Posterior cingulate gyrus (tissue), 11 donors: ENCODE measurements at regions not wholly inside any gene's neighbourhood (a gene's known extent, or its start where the extent isn't known, plus 50 kb on each side); places are given as distances from the start of the nearest gene placed in this dataset.

Experiments used
- DNase-seq, 10 donors: peaks; one replicate each; pipeline versions ENCODE4 v3.0.0 to v3.0.0-alpha.2; 2020 to 2021; ENCODE audit warnings: mixed read lengths in 3 of 10
- intact Hi-C: fragments of 100-400 bp; cut with DNase I; formaldehyde crosslinking; loops from one replicate; pipeline ENCODE4 v1.15.1; 2023

DNA sequence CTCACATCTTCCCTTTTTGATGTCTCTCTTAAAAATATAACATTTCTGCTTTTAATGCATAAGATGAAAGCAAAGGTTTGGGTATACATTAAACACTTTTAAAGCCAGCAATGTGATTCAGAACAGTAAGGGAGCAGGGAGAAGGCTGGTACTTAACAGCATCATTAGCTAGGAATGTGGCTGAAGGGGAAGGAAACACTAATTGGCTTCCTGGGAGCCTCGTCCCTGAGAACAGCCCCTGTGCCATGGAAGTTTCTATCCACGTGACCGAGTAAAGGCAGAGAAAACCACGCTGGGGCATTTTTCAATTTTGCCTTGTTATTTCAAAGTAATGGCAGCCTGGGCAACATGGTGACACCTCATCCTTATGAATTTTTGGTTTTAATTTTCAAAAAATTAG is 109.2 kb upstream of the GPC1 start:
- no peak for DNase-seq

DNA sequence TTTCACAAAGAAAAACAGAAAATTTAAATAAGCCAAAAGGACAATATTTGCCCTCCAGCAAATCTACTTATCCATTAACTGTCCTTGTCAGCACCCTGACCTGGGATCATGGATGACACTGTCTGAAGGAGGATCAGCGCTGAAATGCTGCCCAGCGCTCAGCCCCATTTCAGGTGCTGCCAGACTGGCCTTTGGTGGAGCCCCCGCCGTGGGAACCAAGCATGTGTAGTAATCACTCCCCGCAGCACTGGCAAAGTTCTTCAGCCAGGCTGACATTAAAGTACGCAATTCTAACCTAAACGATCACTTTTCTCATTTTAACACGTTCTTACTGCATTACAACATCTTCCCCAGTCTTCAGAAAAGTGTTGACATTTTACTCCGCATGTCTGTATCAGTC is 108.6 kb upstream of the GPC1 start:
- intact Hi-C loops: no loop called here
- peak in 1 of 10 donors; percentile 59 for DNase-seq

More for the DNA sequence above, 109.2 kb upstream of the GPC1 start:
- intact Hi-C loops: no loop called here

GRCh38 chr2:240327566-240327965 is 107.9 kb upstream of the GPC1 start:
- DNase-seq: peak in 1 of 10 donors; percentile 49
- intact Hi-C loops: no loop called here

- intact Hi-C loops: no loop called here
- DNase-seq: no peak
Measured at GRCh38 chr2:240328526-240328925, 106.9 kb upstream of the GPC1 start.

DNA sequence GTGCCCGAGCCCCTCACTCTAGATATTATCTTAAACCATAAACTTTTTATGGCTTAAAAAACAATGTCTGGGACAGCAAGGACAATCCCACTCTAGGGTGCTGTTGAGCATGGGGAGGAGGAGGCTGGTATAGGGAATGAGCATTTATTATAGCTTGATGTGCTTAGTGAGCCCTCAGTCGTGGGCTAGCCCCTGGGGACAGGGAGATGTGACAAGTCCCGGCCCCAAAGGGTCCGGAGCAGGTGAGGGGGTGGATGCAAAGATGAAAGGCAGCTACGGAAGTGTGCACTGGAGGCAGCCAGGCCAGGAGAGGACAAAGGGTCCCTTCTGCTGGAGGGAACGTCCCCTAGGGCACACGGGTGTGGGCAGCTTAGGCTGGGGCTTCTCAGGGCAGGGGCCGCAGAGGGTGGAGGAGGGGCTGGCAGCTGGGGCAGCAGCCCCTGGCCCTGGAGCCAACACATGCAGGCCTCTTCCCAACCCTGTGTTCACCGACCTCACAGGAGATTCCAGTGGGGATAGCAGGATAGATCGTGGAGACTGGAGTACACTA is 106.3 kb upstream of the GPC1 start:
- DNase-seq: peak in 1 of 10 donors; percentile 30
- intact Hi-C loops: no loop called here

DNA sequence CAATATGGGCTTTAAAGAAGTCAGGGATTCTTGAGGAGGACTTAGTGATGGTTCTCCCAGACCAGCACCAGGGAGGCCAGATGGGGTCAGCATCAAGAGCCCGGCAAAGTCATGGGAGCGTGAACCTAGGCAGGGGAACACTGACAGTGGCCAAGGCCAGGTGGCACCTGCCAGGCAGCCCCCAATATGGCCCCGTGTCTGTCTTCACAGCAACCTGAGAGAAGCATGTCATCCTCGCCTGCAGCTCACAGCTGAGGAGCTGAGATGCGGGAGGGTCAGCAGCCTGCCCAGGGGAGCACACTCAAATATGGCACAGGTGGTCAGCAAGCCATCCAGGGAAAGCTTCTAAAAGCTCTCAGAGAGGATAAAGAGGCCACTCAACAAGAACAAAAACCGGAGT is 105.7 kb upstream of the GPC1 start:
- intact Hi-C loops: no loop called here
- no peak for DNase-seq

GRCh38 chr2:240333985-240334384 is 101.5 kb upstream of the GPC1 start:
- peak in 2 of 10 donors; percentile 2 to 44 for DNase-seq
- intact Hi-C loops: no loop called here

DNA sequence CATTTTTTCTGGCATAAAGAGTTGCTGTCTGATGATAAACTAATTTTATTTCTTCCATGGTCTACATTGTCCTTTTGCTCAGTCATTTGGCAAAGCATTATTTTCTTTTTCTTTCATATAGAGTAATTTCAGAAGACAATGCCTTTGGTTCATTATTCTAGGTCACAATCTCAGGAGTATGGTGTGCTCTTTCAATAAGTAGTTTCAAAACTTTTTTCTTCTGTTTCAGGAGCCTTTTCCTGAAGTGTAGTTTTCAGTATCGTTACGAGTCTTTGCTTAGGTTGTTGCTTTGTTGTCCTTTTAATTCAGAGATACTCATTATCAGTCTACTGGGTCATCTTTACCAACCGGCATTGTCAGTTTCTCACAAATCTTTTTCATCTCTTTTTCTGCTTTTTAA is 100.4 kb upstream of the GPC1 start:
- intact Hi-C loops: no loop called here

GRCh38 chr2:240336820-240337427 is 98.5 kb upstream of the GPC1 start:
- intact Hi-C loops: no loop called here
- peak in 1 of 10 donors; percentile 15 for DNase-seq

More for the DNA sequence above, 100.4 kb upstream of the GPC1 start:
- no peak for DNase-seq

DNA sequence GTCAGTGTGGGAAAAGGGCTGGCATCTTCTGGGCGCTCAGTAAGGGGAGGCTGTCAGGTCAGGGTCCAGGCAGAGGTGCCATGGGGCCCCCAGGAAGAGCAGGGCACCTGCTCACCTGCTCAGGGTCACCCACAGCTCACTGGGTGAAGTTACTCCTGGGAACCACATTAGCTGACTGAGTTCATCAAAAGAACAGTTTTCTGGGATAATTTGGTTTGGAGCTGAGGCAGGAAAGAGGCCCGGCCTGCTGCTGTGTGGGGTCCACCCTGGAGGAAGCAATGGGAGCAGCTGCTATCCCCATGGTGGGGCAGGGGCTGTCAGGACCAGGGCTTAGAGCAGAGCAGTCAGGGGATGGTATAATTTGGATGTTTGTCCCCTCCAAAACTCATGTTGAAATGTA is 97.2 kb upstream of the GPC1 start:
- intact Hi-C loops: no loop called here
- DNase-seq: peak in 1 of 10 donors; percentile 9

DNA sequence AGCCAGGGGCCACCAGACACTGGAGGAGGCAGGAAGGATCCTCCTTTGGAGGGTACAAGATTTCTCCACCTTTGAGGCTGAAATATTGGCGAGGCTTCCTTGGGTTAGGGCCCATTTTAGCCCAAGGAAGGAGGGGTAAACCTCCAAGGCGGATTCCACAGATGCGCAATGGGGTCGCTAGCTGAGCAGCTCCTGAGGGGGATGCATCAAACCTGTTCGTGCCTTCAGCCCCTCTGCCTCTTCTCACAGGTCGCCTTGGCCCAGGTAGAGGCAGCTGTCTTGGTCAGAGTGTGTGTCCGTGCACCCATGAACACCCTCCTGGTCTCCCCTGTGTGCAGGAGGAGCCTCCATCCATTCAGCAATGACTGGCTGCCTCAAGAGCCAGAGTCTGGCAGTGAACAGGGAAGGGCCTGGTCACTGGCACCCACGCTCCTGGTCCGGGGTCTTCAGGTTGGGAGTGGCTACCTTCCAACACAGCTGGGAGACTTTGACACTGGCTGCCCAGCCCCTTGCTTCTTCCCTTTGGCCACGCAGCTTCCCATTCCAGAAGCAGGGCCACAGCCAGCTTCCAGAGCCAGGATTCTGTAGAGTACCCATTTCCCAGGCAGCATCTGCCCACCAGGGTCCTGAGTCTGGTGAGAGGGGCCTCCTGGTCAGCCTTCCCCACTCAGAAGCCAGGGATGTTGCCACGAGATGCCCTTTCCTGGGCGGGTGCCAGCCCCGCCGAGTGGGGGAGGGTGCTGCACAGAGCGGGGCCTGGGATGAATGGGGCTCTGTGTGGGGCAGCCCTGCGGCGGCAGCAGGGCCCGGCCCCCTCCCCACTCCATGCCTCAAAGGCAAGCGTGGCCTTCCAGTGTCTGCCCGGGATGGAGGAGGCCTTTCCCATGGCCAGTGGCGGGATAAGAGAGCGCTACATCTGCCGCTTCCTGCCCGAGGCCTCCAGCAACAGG is 95.8 kb upstream of the GPC1 start:
- intact Hi-C loops: loop anchor here (10.0 kb wide), 1 partner anchor 105 kb away; no protein-coding TSS in a partner anchor
- DNase-seq: peak; percentile 59 to 97 (median 84)

- intact Hi-C loops: loop anchor here (10.0 kb wide), 1 partner anchor 106 kb away; no protein-coding TSS in a partner anchor
- no peak for DNase-seq
Measured at GRCh38 chr2:240340361-240340761, 95.1 kb upstream of the GPC1 start.

DNA sequence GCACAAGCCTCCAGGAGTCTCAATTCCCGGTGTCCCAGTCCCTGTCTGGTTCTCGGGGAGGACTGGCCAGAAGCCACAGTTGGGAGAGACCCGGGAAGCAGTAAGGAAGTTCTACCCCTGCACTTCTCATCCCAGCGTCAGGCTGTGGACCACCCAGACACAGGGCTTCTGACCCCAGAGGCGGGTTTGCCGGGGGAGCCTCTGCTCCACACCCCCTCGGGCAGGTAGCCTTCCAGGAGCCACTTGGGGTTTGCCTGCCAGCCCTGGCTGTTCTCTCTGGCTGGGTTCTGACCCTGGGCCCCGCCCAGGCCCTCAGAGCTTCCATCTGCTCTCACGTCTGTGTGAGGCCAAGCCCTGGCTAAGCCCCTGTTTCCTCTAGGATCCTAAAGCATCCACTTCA is 94.4 kb upstream of the GPC1 start:
- peak in 1 of 10 donors; percentile 73 for DNase-seq
- intact Hi-C loops: loop anchor here (10.0 kb wide), 1 partner anchor 106 kb away; no protein-coding TSS in a partner anchor

- intact Hi-C loops: loop anchor here (10.0 kb wide), 1 partner anchor 109 kb away; no protein-coding TSS in a partner anchor
- no peak for DNase-seq
Measured at GRCh38 chr2:240343548-240343947, 91.9 kb upstream of the GPC1 start.

DNA sequence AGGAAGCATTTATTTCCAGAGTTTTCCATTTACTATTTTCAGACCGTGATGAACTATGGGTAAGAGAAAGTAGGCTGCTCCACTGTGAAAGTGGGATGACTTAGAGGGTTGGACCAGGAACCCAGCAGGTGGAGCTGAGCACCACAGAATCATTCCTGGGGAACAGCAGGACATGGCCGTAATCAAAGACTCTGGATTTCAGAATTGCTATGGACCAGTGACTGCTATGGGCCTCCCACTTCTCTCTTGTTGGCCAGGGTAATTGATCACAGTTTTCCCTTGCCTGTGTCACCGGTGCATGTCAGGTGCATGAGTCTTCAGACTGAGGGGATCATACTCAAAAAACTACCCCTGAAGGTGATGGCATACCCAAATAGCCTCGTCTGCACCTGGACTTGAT is 90.6 kb upstream of the GPC1 start:
- DNase-seq: peak in 1 of 10 donors; percentile 2
- intact Hi-C loops: loop anchor here (10.0 kb wide), 1 partner anchor 110 kb away; no protein-coding TSS in a partner anchor

- peak in 2 of 10 donors; percentile 43 to 65 for DNase-seq
- intact Hi-C loops: loop anchor here (10.0 kb wide), 1 partner anchor 111 kb away; no protein-coding TSS in a partner anchor
Measured at GRCh38 chr2:240346015-240346752, 89.3 kb upstream of the GPC1 start.

DNA sequence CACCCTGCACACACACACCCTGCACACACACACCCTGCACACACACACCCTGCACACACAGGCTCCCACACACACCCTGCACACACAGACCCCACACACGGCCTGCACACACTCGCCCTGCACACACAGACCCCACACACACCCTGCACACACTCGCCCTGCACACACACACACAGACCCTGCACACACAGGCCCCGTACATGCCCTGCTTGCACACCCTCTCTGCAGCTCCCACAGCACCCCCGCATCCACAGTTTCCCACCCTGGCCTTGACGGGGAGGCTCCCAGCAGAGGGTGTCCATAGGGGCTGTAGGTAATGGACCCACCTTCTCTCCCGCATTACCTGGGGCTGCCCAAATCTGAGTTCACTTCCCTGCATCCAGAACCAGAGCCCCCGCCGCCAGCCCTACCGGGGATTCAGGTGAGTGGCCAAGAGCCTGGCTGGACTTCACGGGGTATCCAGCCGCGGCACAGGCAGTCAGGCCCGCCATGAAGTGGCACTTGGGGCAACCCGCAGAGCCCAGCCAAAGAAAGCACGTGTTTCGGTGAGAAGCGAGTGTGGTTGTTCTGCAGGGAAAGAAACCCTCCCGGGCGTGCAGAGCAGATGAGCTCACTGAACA is 88.6 kb upstream of the GPC1 start:
- DNase-seq: peak in 2 of 10 donors; percentile 63 to 80
- intact Hi-C loops: loop anchor here (10.0 kb wide), 1 partner anchor 112 kb away; no protein-coding TSS in a partner anchor

- intact Hi-C loops: loop anchor here (10.0 kb wide), 1 partner anchor 113 kb away; no protein-coding TSS in a partner anchor
- peak in 1 of 10 donors; percentile 70 for DNase-seq
Measured at GRCh38 chr2:240347373-240347940, 88.0 kb upstream of the GPC1 start.

GRCh38 chr2:240347949-240348500 is 87.4 kb upstream of the GPC1 start:
- intact Hi-C loops: loop anchor here (2.0 to 10.0 kb wide), 2 partner anchors 23 to 113 kb away; no protein-coding TSS in a partner anchor
- peak in 1 of 10 donors; percentile 67 for DNase-seq
